ENCODE measurements at regions not wholly inside any gene's neighbourhood (a gene's known extent, or its start where the extent isn't known, plus 50 kb on each side); places are given as distances from the start of the nearest gene placed in this dataset.

- Histone ChIP-seq H3K4me1 (no peaks in the 10 kb centered on the region), H3K4me3 (no peak overlapping the region), H3K36me3 (no peaks in the 10 kb centered on the region), H3K27me3 (no peaks in the 10 kb centered on the region), H3K9me3 (no peaks in the 10 kb centered on the region), H3K27ac (no peak overlapping the region)
- 70 to 81% methylated on average over 1 of the region's 1 CpG for WGBS, 2 donors
- no peak for DNase-seq
- TF ChIP-seq CTCF (IDR thresholded peaks at IDR 0.05) (no peak), POLR2AphosphoS5 (IDR thresholded peaks at IDR 0.05) (no peak), EP300 (IDR thresholded peaks at IDR 0.05) (no peak), POLR2A (IDR thresholded peaks at IDR 0.05) (no peak)
- intact Hi-C loops (cut with DNase I): no loop called here
Measured at GRCh38 chr5:88607492-88607891, 275.5 kb downstream of the MEF2C start.

GRCh38 chr5:88606626-88607025 lies 276.4 kb downstream of the MEF2C start:
- intact Hi-C loops (cut with DNase I): no loop called here
- no peak overlapping the region for H3K4me3 ChIP-seq
- TF ChIP-seq POLR2AphosphoS5 (IDR thresholded peaks at IDR 0.05) (no peak), POLR2A (IDR thresholded peaks at IDR 0.05) (no peak)
- H3K4me1 ChIP-seq: no peaks in the 10 kb centered on the region
- DNase-seq: no peak
- WGBS, 2 donors: 74 to 87% methylated on average over 5 of the region's 5 CpGs
- no peaks in the 10 kb centered on the region for H3K27me3 ChIP-seq
- H3K9me3 ChIP-seq: no peaks in the 10 kb centered on the region
- H3K27ac ChIP-seq: no peak overlapping the region
- no peaks in the 10 kb centered on the region for H3K36me3 ChIP-seq

- TF ChIP-seq CTCF (IDR thresholded peaks at IDR 0.05) (no peak), POLR2AphosphoS5 (IDR thresholded peaks at IDR 0.05) (no peak), POLR2A (IDR thresholded peaks at IDR 0.05) (no peak)
- no peak overlapping the region for H3K4me3 ChIP-seq
- no peaks in the 10 kb centered on the region for H3K9me3 ChIP-seq
- no peak for DNase-seq
- H3K27ac ChIP-seq: no peak overlapping the region
- H3K27me3 ChIP-seq: no peaks in the 10 kb centered on the region
- H3K4me1 ChIP-seq: no peaks in the 10 kb centered on the region
- 64 to 82% methylated on average over 1 of the region's 1 CpG for WGBS, 2 donors
- H3K36me3 ChIP-seq: no peaks in the 10 kb centered on the region
- intact Hi-C loops (cut with DNase I): no loop called here
Measured at GRCh38 chr5:88606173-88606572, 276.8 kb downstream of the MEF2C start.

GRCh38 chr5:88602584-88602983 lies 280.4 kb downstream of the MEF2C start:
- no peaks in the 10 kb centered on the region for H3K27me3 ChIP-seq
- H3K27ac ChIP-seq: no peak overlapping the region
- H3K4me1 ChIP-seq: no peaks in the 10 kb centered on the region
- DNase-seq: no peak
- TF ChIP-seq POLR2AphosphoS5 (IDR thresholded peaks at IDR 0.05) (no peak), POLR2A (IDR thresholded peaks at IDR 0.05) (no peak), CTCF (IDR thresholded peaks at IDR 0.05) (no peak), EP300 (IDR thresholded peaks at IDR 0.05) (no peak)
- intact Hi-C loops (cut with DNase I): no loop called here
- no peaks in the 10 kb centered on the region for H3K36me3 ChIP-seq
- 89 to 92% methylated on average over 22 of the region's 22 CpGs for WGBS, 2 donors
- H3K4me3 ChIP-seq: no peak overlapping the region
- no peaks in the 10 kb centered on the region for H3K9me3 ChIP-seq

- TF ChIP-seq CTCF (IDR thresholded peaks at IDR 0.05) (no peak), EP300 (IDR thresholded peaks at IDR 0.05) (no peak), POLR2A (IDR thresholded peaks at IDR 0.05) (no peak), POLR2AphosphoS5 (IDR thresholded peaks at IDR 0.05) (no peak)
- DNase-seq: no peak
- no peaks in the 10 kb centered on the region for H3K9me3 ChIP-seq
- H3K27ac ChIP-seq: no peak overlapping the region
- no peak overlapping the region for H3K4me3 ChIP-seq
- intact Hi-C loops (cut with DNase I): no loop called here
- H3K4me1 ChIP-seq: no peaks in the 10 kb centered on the region
- H3K27me3 ChIP-seq: no peaks in the 10 kb centered on the region
- no peaks in the 10 kb centered on the region for H3K36me3 ChIP-seq
- 33 to 64% methylated on average over 1 of the region's 1 CpG for WGBS, 2 donors
Measured at GRCh38 chr5:88594441-88594840, 288.5 kb downstream of the MEF2C start.

All from sigmoid colon (tissue), 6 donors.